Keratinocyte (primary cell): ENCODE measurements at regions not wholly inside any gene's neighbourhood (a gene's known extent, or its start where the extent isn't known, plus 50 kb on each side); places are given as distances from the start of the nearest gene placed in this dataset.

Experiments
- EZH2 ChIP-seq: IDR thresholded peaks from one replicate; pipeline ENCODE4 v1.6.1; 2012; ENCODE audit warnings: inconsistent platforms, mild to moderate bottlenecking, low read length, moderate library complexity
- TF ChIP-seq, protein P1 (sequence below), 3 experiments: IDR thresholded peaks in 1 of 3; conservative IDR thresholded peaks in 1 of 3; optimal IDR thresholded peaks in 1 of 3; 2 replicates in 2 of 3; 3 replicates in 1 of 3; pipeline versions ENCODE3 to v1.5.1; 2011; ENCODE audit warnings: low read length in 3 of 3, mild to moderate bottlenecking in 3 of 3, moderate library complexity in 2 of 3, control low read depth in 1 of 3, inconsistent platforms in 1 of 3; ENCODE audit not compliant: insufficient read depth in 2 of 3; ENCODE audit errors: extremely low read depth in 1 of 3

GRCh38 chr4:177064729-177065394 is 244.8 kb upstream of the NEIL3 start:
- TF ChIP-seq, protein P1, sequence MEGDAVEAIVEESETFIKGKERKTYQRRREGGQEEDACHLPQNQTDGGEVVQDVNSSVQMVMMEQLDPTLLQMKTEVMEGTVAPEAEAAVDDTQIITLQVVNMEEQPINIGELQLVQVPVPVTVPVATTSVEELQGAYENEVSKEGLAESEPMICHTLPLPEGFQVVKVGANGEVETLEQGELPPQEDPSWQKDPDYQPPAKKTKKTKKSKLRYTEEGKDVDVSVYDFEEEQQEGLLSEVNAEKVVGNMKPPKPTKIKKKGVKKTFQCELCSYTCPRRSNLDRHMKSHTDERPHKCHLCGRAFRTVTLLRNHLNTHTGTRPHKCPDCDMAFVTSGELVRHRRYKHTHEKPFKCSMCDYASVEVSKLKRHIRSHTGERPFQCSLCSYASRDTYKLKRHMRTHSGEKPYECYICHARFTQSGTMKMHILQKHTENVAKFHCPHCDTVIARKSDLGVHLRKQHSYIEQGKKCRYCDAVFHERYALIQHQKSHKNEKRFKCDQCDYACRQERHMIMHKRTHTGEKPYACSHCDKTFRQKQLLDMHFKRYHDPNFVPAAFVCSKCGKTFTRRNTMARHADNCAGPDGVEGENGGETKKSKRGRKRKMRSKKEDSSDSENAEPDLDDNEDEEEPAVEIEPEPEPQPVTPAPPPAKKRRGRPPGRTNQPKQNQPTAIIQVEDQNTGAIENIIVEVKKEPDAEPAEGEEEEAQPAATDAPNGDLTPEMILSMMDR (optimal IDR thresholded peaks at IDR 0.05 in 1 of 3, IDR thresholded peaks at IDR 0.05 in 1 of 3, conservative IDR thresholded peaks at IDR 0.05 in 1 of 3; ENCODE audit: extremely low read depth in 1 of 3, insufficient read depth in 2 of 3, low read length in 3 of 3), result peak in 1 of 3 experiments; percentile 13
- TF ChIP-seq EZH2, result no peak
